GM12878 (cell line): ENCODE measurements at regions not wholly inside any gene's neighbourhood (a gene's known extent, or its start where the extent isn't known, plus 50 kb on each side); places are given as distances from the start of the nearest gene placed in this dataset.

Source experiments
- ATAC-seq: fragments of 200-7000 bp; cut with Tn5 transposase; 3 replicates; pipeline ENCODE4 v1.9.1; 2020; ENCODE audit warnings: mild to moderate bottlenecking, moderate library complexity
- BruUV-seq: library from RNA; stranded (reverse); fragments of 400-500 nt; replicated peaks from 2 replicates; lab custom pipeline; 2021; lab: Mats Ljungman, UMichigan
- CTCF ChIA-PET: fragments of 300-600 bp; sonication (Branson Sonifier 250); formaldehyde crosslinking; extraction: SDS; loops from one replicate; lab custom pipeline; 2021; ENCODE audit warnings: inconsistent platforms; lab: Yijun Ruan, JAX
- POLR2A ChIA-PET: fragments of 350-600 bp; formaldehyde crosslinking; extraction: SDS; loops from one replicate; lab custom pipeline; 2021; ENCODE audit warnings: inconsistent platforms; lab: Charles Lee
- RAD21 ChIA-PET: fragments of 300-600 bp; sonication (Branson Sonifier 250); formaldehyde crosslinking; loops from one replicate; lab custom pipeline; 2023; ENCODE audit warnings: antibody characterized with exemption; ENCODE audit not compliant: unreplicated experiment; lab: Charles Lee
- SMC1A ChIA-PET: fragments of 300-600 bp; sonication (Branson Sonifier 250); formaldehyde crosslinking; loops from one replicate; lab custom pipeline; 2023; ENCODE audit not compliant: unreplicated experiment, uncharacterized antibody; lab: Charles Lee
- DNase-seq: peaks from one replicate; pipeline ENCODE4 v3.0.0-alpha.2; 2011; ENCODE audit warnings: low read depth, low spot score
- FAIRE-seq: peaks from 3 replicates; lab custom pipeline; 2011; peaks lifted over from hg19 to GRCh38; lab: Jason Lieb, UNC
- H2AFZ ChIP-seq: 2 replicates; pipeline ENCODE4 v1.6.0; 2011; ENCODE audit warnings: low read depth, low read length, control low read depth; ENCODE audit not compliant: control insufficient read depth
- H3K27ac ChIP-seq: 2 replicates; pipeline ENCODE4 v1.5.1; 2011; ENCODE audit warnings: control low read depth; ENCODE audit not compliant: control insufficient read depth, insufficient read depth
- H3K27me3 ChIP-seq, 2 experiments: replicated peaks in 1 of 2; 2 replicates each; pipeline versions ENCODE4 v1.6.0 to v1.6.1; 2011; ENCODE audit warnings: low read length in 1 of 2; ENCODE audit not compliant: control insufficient read depth in 2 of 2, insufficient read depth in 2 of 2
- H3K36me3 ChIP-seq, 2 experiments: 2 replicates each; pipeline ENCODE4 v1.5.1; 2011; ENCODE audit warnings: low read length in 1 of 2; ENCODE audit not compliant: control insufficient read depth in 2 of 2, insufficient read depth in 2 of 2
- H3K4me1 ChIP-seq: 2 replicates; pipeline ENCODE4 v1.6.1; 2011; ENCODE audit warnings: mild to moderate bottlenecking, low read length, moderate library complexity, mixed read lengths; ENCODE audit not compliant: control insufficient read depth, insufficient read depth
- H3K4me2 ChIP-seq: 2 replicates; pipeline ENCODE4 v1.6.0; 2011; ENCODE audit warnings: control low read depth; ENCODE audit not compliant: control insufficient read depth, insufficient read depth
- H3K4me3 ChIP-seq: fragments of 200-600 bp; sonication (generic); 2 replicates; pipeline ENCODE4 v1.5.1; 2016
- H3K79me2 ChIP-seq: 2 replicates; pipeline ENCODE4 v1.6.0; 2011; ENCODE audit warnings: low read length; ENCODE audit not compliant: control insufficient read depth, insufficient read depth
- H3K9ac ChIP-seq: 2 replicates; pipeline ENCODE4 v1.8.0; 2011; ENCODE audit warnings: low read length, control low read depth, mixed read lengths; ENCODE audit not compliant: control insufficient read depth, insufficient read depth
- H3K9me3 ChIP-seq: replicated peaks from 3 replicates; pipeline ENCODE4 v1.5.1; 2011; ENCODE audit warnings: mild to moderate bottlenecking, low read length; ENCODE audit not compliant: control insufficient read depth, insufficient read depth
- H4K20me1 ChIP-seq: 2 replicates; pipeline ENCODE4 v1.6.0; 2011; ENCODE audit not compliant: control insufficient read depth, insufficient read depth
- BCL3 ChIP-seq: IDR thresholded peaks from 2 replicates; pipeline ENCODE4 v1.6.1; 2011; ENCODE audit warnings: borderline replicate concordance, low read depth, mild to moderate bottlenecking, moderate library complexity, low read length; ENCODE audit not compliant: insufficient read depth, poor library complexity, severe bottlenecking
- CHD2 ChIP-seq: IDR thresholded peaks from 2 replicates; pipeline ENCODE4 v1.6.1; 2011; ENCODE audit warnings: low read depth, low read length, improper control_type of control experiment, borderline replicate concordance
- IKZF2 ChIP-seq, 2 experiments: fragments of 450-650 bp; IDR thresholded peaks; 2 replicates each; pipeline ENCODE4 v1.6.1; 2017; ENCODE audit warnings: mild to moderate bottlenecking in 2 of 2, moderate library complexity in 2 of 2
- LARP7 ChIP-seq: fragments of 450-650 bp; IDR thresholded peaks from 2 replicates; pipeline ENCODE4 v1.6.1; 2017; ENCODE audit warnings: mild to moderate bottlenecking
- MEF2A ChIP-seq: IDR thresholded peaks from 2 replicates; pipeline ENCODE4 v1.6.1; 2011; ENCODE audit warnings: low read depth, mild to moderate bottlenecking, low read length, moderate library complexity; ENCODE audit not compliant: insufficient read depth
- PML ChIP-seq: IDR thresholded peaks from 2 replicates; pipeline ENCODE4 v1.6.1; 2012; ENCODE audit warnings: low read length, inconsistent platforms
- RFX5 ChIP-seq: IDR thresholded peaks from 2 replicates; pipeline ENCODE4 v1.6.1; 2011; ENCODE audit warnings: low read depth, low read length, improper control_type of control experiment
- SMC3 ChIP-seq: IDR thresholded peaks from 2 replicates; pipeline ENCODE4 v1.6.1; 2011; ENCODE audit warnings: low read length, improper control_type of control experiment, borderline replicate concordance
- WGBS: methylation state at CpG from one replicate; pipeline ENCODE4 v1.1.6; 2016; ENCODE audit warnings: low lambda C conversion rate; ENCODE audit not compliant: insufficient replicate concordance, insufficient coverage; ENCODE audit errors: missing lambda C conversion rate; 5-methylcytosine and 5-hydroxymethylcytosine counted together
- in situ Hi-C: fragments of 300-500 bp; cut with MboI; formaldehyde crosslinking; loops from 9 replicates; pipeline ENCODE4 v1.14.3; 2018; ENCODE audit warnings: mixed read lengths
- intact Hi-C: fragments of 100-400 bp; cut with micrococcal nuclease; formaldehyde crosslinking; loops from one replicate; pipeline ENCODE4 v1.14.2; 2022; ENCODE audit not compliant: unreplicated experiment

DNA sequence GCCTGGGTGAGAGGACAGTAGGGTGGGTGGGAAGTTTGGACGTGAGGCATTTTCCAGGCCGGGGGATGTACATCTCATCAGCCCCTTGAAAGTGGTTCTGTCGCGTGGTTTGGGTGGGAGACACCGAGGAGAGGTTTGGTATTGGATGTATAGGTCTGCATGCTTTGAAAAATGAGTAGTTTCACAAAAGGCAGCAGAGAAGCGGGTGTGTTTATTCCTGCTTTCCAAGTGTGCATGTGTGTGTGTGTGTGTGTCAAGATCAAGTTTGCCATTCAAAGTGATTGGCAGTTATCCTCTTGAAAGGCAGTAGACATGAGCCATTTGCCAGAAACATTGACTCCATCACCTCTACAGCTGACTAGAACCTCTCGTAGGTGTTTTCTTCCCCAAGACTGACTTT lies 423.1 kb upstream of the POU3F3 start:
- POLR2A ChIA-PET, result no interaction called here
- no peak for ATAC-seq
- 59% methylated on average over 7 of the region's 7 CpGs for WGBS

DNA sequence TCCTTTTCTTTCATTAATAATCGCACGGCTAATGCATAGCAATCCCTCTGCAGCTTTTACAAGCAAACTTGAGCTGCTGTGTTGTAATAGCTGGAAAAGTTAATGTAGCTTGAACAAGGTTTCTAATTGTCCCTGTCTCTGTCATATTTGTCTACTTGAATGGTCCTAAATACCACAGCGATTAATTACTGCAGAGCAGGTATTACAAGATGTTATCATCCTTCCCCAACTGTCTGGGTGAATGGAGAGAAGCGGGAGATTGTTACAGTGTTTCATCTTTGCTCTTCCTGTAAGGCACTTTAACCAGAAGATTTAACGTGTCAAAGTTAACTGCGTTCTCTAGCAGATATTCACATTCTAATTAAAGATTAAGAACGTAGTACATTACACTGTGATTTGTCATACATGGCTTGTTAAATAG lies 422.2 kb upstream of the POU3F3 start:
- no peak for FAIRE-seq

More for the DNA sequence above, 423.1 kb upstream of the POU3F3 start:
- RAD21 ChIA-PET, result no interaction called here
- no peak overlapping the region for H3K27ac ChIP-seq
- H3K9me3 ChIP-seq, result no peaks in the 10 kb centered on the region
- H3K79me2 ChIP-seq, result no peaks in the 10 kb centered on the region
- in situ Hi-C loops, result no loop called here
- FAIRE-seq, result no peak
- no peak for DNase-seq
- TF ChIP-seq BCL3 (no peak), PML (no peak), CHD2 (no peak), LARP7 (no peak), IKZF2 (IDR thresholded peaks at IDR 0.05) (no peak), RFX5 (no peak)
- TF ChIP-seq, all 136 proteins: peak for 0
- Histone ChIP-seq H2AFZ (no peak overlapping the region), H3K4me3 (no peak overlapping the region), H3K4me1 (no peaks in the 10 kb centered on the region), H3K36me3 (no peaks in the 10 kb centered on the region), H3K27me3 (no peaks in the 10 kb centered on the region), H3K4me2 (no peak overlapping the region), H3K9ac (no peak overlapping the region), H4K20me1 (no peaks in the 10 kb centered on the region)
- BruUV-seq, result no TSS peak
- ChIA-PET CTCF (interaction anchor here (0.8 kb wide), 1 partner anchor 44 kb away, joined by 3 read pairs; no protein-coding TSS in a partner anchor), SMC1A (interaction anchor here (1.5 kb wide), 1 partner anchor 12 kb away, joined by 3 read pairs; no protein-coding TSS in a partner anchor)
- intact Hi-C loops, result no loop called here

More for the DNA sequence above, 422.2 kb upstream of the POU3F3 start:
- BruUV-seq, result no TSS peak
- Histone ChIP-seq H3K9ac (no peak overlapping the region), H3K4me3 (no peak overlapping the region), H3K27ac (no peak overlapping the region), H3K4me1 (no peaks in the 10 kb centered on the region), H3K9me3 (no peaks in the 10 kb centered on the region), H2AFZ (no peak overlapping the region), H3K36me3 (no peaks in the 10 kb centered on the region)
- ATAC-seq, result no peak
- in situ Hi-C loops, result no loop called here
- CTCF ChIA-PET, result interaction anchor here (0.8 to 1.1 kb wide), 2 partner anchors 13 to 43 kb away, joined by 3 read pairs; no protein-coding TSS in a partner anchor
- WGBS, result 60% methylated on average over 7 of the region's 7 CpGs
- intact Hi-C loops, result no loop called here
- SMC1A ChIA-PET, result interaction anchor here (1.5 kb wide), 1 partner anchor 13 kb away, joined by 3 read pairs; no protein-coding TSS in a partner anchor
- DNase-seq, result no peak
- TF ChIP-seq SMC3 (no peak), MEF2A (no peak)
- TF ChIP-seq, all 136 proteins: peak for 0
- H3K4me2 ChIP-seq, result no peak overlapping the region
- H3K27me3 ChIP-seq, result no peaks in the 10 kb centered on the region
- no peaks in the 10 kb centered on the region for H4K20me1 ChIP-seq
- H3K79me2 ChIP-seq, result no peaks in the 10 kb centered on the region
- ChIA-PET POLR2A (no interaction called here), RAD21 (interaction anchor here (0.7 kb wide), 1 partner anchor 108 kb away, joined by 3 read pairs; no protein-coding TSS in a partner anchor)
